DND-41 (cell line): ENCODE measurements at regions not wholly inside any gene's neighbourhood (a gene's known extent, or its start where the extent isn't known, plus 50 kb on each side); places are given as distances from the start of the nearest gene placed in this dataset.

Source experiments
- ATAC-seq: fragments of 200-7000 bp; cut with Tn5 transposase; 3 replicates; pipeline ENCODE4 v1.9.1; 2021; ENCODE audit warnings: low read depth; ENCODE audit not compliant: insufficient read depth
- DNase-seq: peaks from one replicate; pipeline ENCODE4 v3.0.0-alpha.2; 2020
- H2AFZ ChIP-seq: 2 replicates; pipeline ENCODE4 v1.6.0; 2012; ENCODE audit warnings: low read depth, low read length
- H3K27ac ChIP-seq: 2 replicates; pipeline ENCODE4 v1.5.1; 2012; ENCODE audit warnings: low read length, inconsistent platforms
- H3K27me3 ChIP-seq: fragments of 200-600 bp; sonication (generic); 2 replicates; pipeline ENCODE4 v1.6.0; 2012; ENCODE audit warnings: low read length, mild to moderate bottlenecking, inconsistent platforms; ENCODE audit not compliant: insufficient read depth, poor library complexity
- H3K36me3 ChIP-seq: 2 replicates; pipeline ENCODE4 v1.5.1; 2012; ENCODE audit warnings: low read length, inconsistent platforms; ENCODE audit not compliant: insufficient read depth
- H3K4me1 ChIP-seq: 2 replicates; pipeline ENCODE4 v1.5.1; 2012; ENCODE audit warnings: mild to moderate bottlenecking, low read length; ENCODE audit not compliant: insufficient read depth
- H3K4me2 ChIP-seq: 2 replicates; pipeline ENCODE4 v1.6.0; 2012; ENCODE audit warnings: mild to moderate bottlenecking, moderate library complexity, low read length, inconsistent platforms; ENCODE audit not compliant: insufficient read depth
- H3K4me3 ChIP-seq, 2 experiments: fragments of 200-600 bp in 1 of 2; shearing (Covaris generic) in 1 of 2; 2 replicates each; pipeline ENCODE4 v1.5.1; 2012 to 2016; ENCODE audit warnings: inconsistent platforms in 2 of 2, low read length in 2 of 2, mild to moderate bottlenecking in 2 of 2, low read depth in 1 of 2, moderate library complexity in 1 of 2
- H3K79me2 ChIP-seq: 2 replicates; pipeline ENCODE4 v1.6.0; 2012; ENCODE audit warnings: low read length, inconsistent platforms; ENCODE audit not compliant: insufficient read depth
- H3K9ac ChIP-seq: 2 replicates; pipeline ENCODE4 v1.6.0; 2012; ENCODE audit warnings: low read depth, mild to moderate bottlenecking, inconsistent platforms, low read length, moderate library complexity
- H3K9me3 ChIP-seq: 2 replicates; pipeline ENCODE4 v1.5.1; 2012; ENCODE audit warnings: low read length, moderate library complexity, mild to moderate bottlenecking, inconsistent platforms; ENCODE audit not compliant: insufficient read depth, severe bottlenecking
- H4K20me1 ChIP-seq: 2 replicates; pipeline ENCODE4 v1.6.0; 2012; ENCODE audit warnings: low read length; ENCODE audit not compliant: insufficient read depth
- EZH2 ChIP-seq: IDR thresholded peaks from 3 replicates; pipeline ENCODE4 v1.6.1; 2012; ENCODE audit warnings: borderline replicate concordance, low read depth, mild to moderate bottlenecking, moderate library complexity, low read length, inconsistent platforms; ENCODE audit not compliant: severe bottlenecking
- TF ChIP-seq, protein P1 (sequence below): IDR thresholded peaks from 2 replicates; pipeline ENCODE4 v1.5.1; 2012; ENCODE audit warnings: borderline replicate concordance, low read length, moderate library complexity, mild to moderate bottlenecking; ENCODE audit not compliant: poor library complexity, severe bottlenecking; ENCODE audit errors: extremely low read depth

DNA sequence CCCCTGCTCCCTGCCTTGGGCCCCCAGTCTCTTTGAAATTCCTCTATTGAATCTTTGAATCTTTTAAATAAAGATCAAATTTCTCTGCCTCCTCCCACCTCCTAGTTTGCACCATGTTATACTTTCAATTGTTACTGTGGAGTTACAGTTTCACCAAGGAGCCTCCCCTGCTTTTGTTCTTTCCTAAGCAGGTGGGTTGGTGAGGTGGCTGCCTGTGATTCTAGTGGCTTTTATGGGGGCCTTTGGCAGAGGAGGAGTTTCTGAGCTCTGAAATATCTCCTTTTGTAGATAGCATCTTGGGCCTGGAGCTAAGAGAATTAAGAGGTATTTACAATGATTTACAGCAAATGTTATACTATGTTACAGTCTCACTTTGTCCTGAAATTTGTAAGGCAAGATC, 133.8 kb upstream of the STX18 start:
- DNase-seq (no peak), ATAC-seq (no peak)
- Histone ChIP-seq H3K9me3 (no peaks in the 10 kb centered on the region), H3K27ac (no peak overlapping the region), H3K36me3 (no peaks in the 10 kb centered on the region), H3K79me2 (no peaks in the 10 kb centered on the region), H3K4me2 (no peak overlapping the region), H3K9ac (no peak overlapping the region), H4K20me1 (no peaks in the 10 kb centered on the region), H2AFZ (no peak overlapping the region), H3K27me3 (no peaks in the 10 kb centered on the region), H3K4me3 (no peak overlapping the region), H3K4me1 (no peaks in the 10 kb centered on the region)
- TF ChIP-seq, protein P1, sequence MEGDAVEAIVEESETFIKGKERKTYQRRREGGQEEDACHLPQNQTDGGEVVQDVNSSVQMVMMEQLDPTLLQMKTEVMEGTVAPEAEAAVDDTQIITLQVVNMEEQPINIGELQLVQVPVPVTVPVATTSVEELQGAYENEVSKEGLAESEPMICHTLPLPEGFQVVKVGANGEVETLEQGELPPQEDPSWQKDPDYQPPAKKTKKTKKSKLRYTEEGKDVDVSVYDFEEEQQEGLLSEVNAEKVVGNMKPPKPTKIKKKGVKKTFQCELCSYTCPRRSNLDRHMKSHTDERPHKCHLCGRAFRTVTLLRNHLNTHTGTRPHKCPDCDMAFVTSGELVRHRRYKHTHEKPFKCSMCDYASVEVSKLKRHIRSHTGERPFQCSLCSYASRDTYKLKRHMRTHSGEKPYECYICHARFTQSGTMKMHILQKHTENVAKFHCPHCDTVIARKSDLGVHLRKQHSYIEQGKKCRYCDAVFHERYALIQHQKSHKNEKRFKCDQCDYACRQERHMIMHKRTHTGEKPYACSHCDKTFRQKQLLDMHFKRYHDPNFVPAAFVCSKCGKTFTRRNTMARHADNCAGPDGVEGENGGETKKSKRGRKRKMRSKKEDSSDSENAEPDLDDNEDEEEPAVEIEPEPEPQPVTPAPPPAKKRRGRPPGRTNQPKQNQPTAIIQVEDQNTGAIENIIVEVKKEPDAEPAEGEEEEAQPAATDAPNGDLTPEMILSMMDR: no peak
- no peak for TF ChIP-seq EZH2

DNA sequence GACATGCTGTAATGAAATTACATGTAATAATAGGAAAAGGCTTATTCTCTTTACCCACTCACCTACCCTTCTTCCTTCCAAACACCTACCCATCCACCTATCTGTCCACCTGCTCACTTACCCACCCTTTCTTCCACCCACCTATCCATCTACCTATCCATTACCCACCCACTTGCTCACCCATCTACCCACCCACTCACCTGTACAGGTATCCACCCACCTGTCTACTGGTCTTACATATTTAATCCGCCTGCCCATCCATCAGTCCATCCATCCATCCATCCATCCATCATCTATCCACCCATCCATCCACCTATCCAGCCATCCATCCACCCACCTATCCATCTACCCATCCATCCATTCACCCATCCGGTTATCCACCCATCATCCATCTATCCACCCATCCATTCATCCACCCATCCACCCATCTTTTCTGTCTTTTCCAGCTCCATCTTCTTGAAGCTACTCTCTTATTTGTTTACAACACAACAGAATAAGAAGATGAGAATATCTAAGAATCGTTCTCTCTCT, 133.3 kb upstream of the STX18 start:
- H2AFZ ChIP-seq: no peak overlapping the region
- H3K27ac ChIP-seq: no peak overlapping the region
- H3K4me3 ChIP-seq: no peak overlapping the region
- H3K4me2 ChIP-seq: no peak overlapping the region
- H3K27me3 ChIP-seq: no peaks in the 10 kb centered on the region
- H4K20me1 ChIP-seq: no peaks in the 10 kb centered on the region
- H3K9ac ChIP-seq: no peak overlapping the region
- DNase-seq (no peak), ATAC-seq (no peak)
- H3K4me1 ChIP-seq: no peaks in the 10 kb centered on the region
- no peak for TF ChIP-seq EZH2
- H3K36me3 ChIP-seq: no peaks in the 10 kb centered on the region
- H3K9me3 ChIP-seq: no peaks in the 10 kb centered on the region
- no peaks in the 10 kb centered on the region for H3K79me2 ChIP-seq

DNA sequence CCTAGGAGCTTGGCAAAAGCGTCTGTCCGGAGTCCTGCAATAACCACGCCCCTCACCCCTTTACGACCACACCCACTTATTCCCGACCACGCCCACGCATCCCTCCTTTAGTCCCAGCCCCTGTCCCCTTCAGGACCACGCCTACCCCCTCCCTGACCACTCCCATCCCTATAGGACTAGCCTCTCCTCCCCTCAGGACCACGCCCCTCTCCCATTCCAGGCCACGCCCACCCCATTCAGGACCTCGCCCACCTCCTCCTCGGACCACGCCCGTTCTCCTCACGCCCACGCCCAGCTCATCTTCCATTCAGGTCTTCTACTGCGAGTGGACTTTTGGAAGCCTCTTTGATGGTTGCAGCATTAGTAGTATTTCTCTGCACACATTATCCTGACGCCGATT, 131.2 kb upstream of the STX18 start:
- Histone ChIP-seq H3K27ac (no peak overlapping the region), H3K4me3 (no peak overlapping the region), H3K4me2 (no peak overlapping the region), H4K20me1 (no peaks in the 10 kb centered on the region), H2AFZ (no peak overlapping the region), H3K27me3 (no peaks in the 10 kb centered on the region), H3K79me2 (no peaks in the 10 kb centered on the region), H3K36me3 (no peaks in the 10 kb centered on the region), H3K9ac (no peak overlapping the region), H3K4me1 (no peaks in the 10 kb centered on the region), H3K9me3 (no peaks in the 10 kb centered on the region)
- TF ChIP-seq EZH2: no peak
- TF ChIP-seq, protein P1: no peak
- ATAC-seq (no peak), DNase-seq (peak; percentile 7)

DNA sequence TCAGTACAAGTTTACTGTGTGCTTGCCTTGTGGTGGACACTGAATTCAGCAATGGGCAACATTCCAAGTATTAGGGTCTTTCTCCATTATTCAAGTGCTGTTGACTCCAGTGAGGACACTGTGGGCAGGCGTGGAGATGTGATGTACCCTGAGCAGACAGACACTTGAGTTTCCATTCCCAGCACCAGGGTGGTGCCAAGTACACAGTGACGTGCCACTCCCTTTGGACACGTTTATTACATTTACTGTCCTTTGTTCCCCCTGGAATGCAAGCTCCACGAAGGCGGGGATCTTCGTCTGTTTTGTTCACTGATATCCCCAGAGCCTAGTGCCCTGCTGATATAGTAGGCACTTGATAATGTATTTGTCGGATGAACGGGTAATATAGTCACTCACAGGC, 130.6 kb upstream of the STX18 start:
- Histone ChIP-seq H3K9ac (no peak overlapping the region), H3K36me3 (no peaks in the 10 kb centered on the region), H3K27me3 (no peaks in the 10 kb centered on the region), H4K20me1 (no peaks in the 10 kb centered on the region), H2AFZ (no peak overlapping the region), H3K4me3 (no peak overlapping the region), H3K4me2 (no peak overlapping the region), H3K9me3 (no peaks in the 10 kb centered on the region), H3K4me1 (no peaks in the 10 kb centered on the region), H3K79me2 (no peaks in the 10 kb centered on the region), H3K27ac (no peak overlapping the region)
- no peak for DNase-seq
- ATAC-seq: no peak
- TF ChIP-seq EZH2: no peak
- TF ChIP-seq, protein P1: no peak
